Subcutaneous abdominal adipose tissue (tissue), 5 donors: ENCODE measurements at regions not wholly inside any gene's neighbourhood (a gene's known extent, or its start where the extent isn't known, plus 50 kb on each side); places are given as distances from the start of the nearest gene placed in this dataset.

Experiments used
- H3K27ac ChIP-seq: one replicate; pipeline ENCODE4 v1.7.0; 2013; ENCODE audit warnings: low read depth, mild to moderate bottlenecking, inconsistent platforms, low read length, moderate library complexity
- H3K27me3 ChIP-seq, 5 donors: one replicate each; pipeline ENCODE4 v1.7.0; 2013; ENCODE audit warnings: low read length in 5 of 5, inconsistent platforms in 1 of 5; ENCODE audit not compliant: control insufficient read depth in 5 of 5, insufficient read depth in 4 of 5
- H3K36me3 ChIP-seq, 5 donors: one replicate each; pipeline ENCODE4 v1.7.0; 2013; ENCODE audit warnings: low read length in 5 of 5; ENCODE audit not compliant: control insufficient read depth in 5 of 5, insufficient read depth in 5 of 5
- H3K4me1 ChIP-seq, 5 donors: one replicate each; pipeline ENCODE4 v1.7.0; 2013; ENCODE audit warnings: low read length in 5 of 5, mild to moderate bottlenecking in 3 of 5, moderate library complexity in 1 of 5; ENCODE audit not compliant: control insufficient read depth in 5 of 5, insufficient read depth in 5 of 5
- H3K4me3 ChIP-seq, 5 donors: one replicate each; pipeline ENCODE4 v1.7.0; 2013; ENCODE audit warnings: low read length in 5 of 5, low read depth in 1 of 5
- H3K9ac ChIP-seq, 5 donors: one replicate each; pipeline ENCODE4 v1.7.0; 2013; ENCODE audit warnings: low read length in 5 of 5, mild to moderate bottlenecking in 4 of 5, moderate library complexity in 3 of 5
- H3K9me3 ChIP-seq, 5 donors: one replicate each; pipeline ENCODE4 v1.7.0; 2013; ENCODE audit warnings: low read length in 5 of 5; ENCODE audit not compliant: control insufficient read depth in 5 of 5
- donor health status: healthy.
- donor health status: healthy.
- donor health status: healthy.
- donor health status: healthy.
- donor health status: healthy.

GRCh38 chr20:63092660-63093215, 86.0 kb upstream of the BHLHE23 start:
- Histone ChIP-seq H3K27ac (no peak overlapping the region), H3K36me3 (no peaks in the 10 kb centered on the region), H3K9ac (no peak overlapping the region), H3K9me3 (no peaks in the 10 kb centered on the region), H3K4me3 (no peak overlapping the region), H3K4me1 (no peaks in the 10 kb centered on the region), H3K27me3 (peaks cover 32 to 55% (median 46%) of the 10 kb centered on the region in 5 donors)

GRCh38 chr20:63091901-63092659, 85.3 kb upstream of the BHLHE23 start:
- Histone ChIP-seq H3K27ac (no peak overlapping the region), H3K4me1 (no peaks in the 10 kb centered on the region), H3K9me3 (no peaks in the 10 kb centered on the region), H3K9ac (no peak overlapping the region), H3K36me3 (no peaks in the 10 kb centered on the region), H3K4me3 (no peak overlapping the region), H3K27me3 (peaks cover 32 to 49% (median 44%) of the 10 kb centered on the region in 5 donors)

- Histone ChIP-seq H3K36me3 (no peaks in the 10 kb centered on the region), H3K27me3 (peaks cover 25 to 47% (median 41%) of the 10 kb centered on the region in 5 donors), H3K4me3 (no peak overlapping the region), H3K4me1 (no peaks in the 10 kb centered on the region), H3K9me3 (no peaks in the 10 kb centered on the region), H3K9ac (no peak overlapping the region), H3K27ac (no peak overlapping the region)
Measured at GRCh38 chr20:63090682-63091571, 84.2 kb upstream of the BHLHE23 start.

- H3K9ac ChIP-seq = no peak overlapping the region
- no peaks in the 10 kb centered on the region for H3K36me3 ChIP-seq
- H3K4me3 ChIP-seq = no peak overlapping the region
- H3K9me3 ChIP-seq = no peaks in the 10 kb centered on the region
- no peak overlapping the region for H3K27ac ChIP-seq
- H3K27me3 ChIP-seq = peaks cover 21 to 51% (median 44%) of the 10 kb centered on the region in 5 donors
- no peaks in the 10 kb centered on the region for H3K4me1 ChIP-seq
Measured at GRCh38 chr20:63090052-63090451, 83.3 kb upstream of the BHLHE23 start.

- H3K27me3 ChIP-seq = peaks cover 24 to 53% (median 38%) of the 10 kb centered on the region in 5 donors
- H3K27ac ChIP-seq = no peak overlapping the region
- H3K4me1 ChIP-seq = no peaks in the 10 kb centered on the region
- no peak overlapping the region for H3K4me3 ChIP-seq
- no peak overlapping the region for H3K9ac ChIP-seq
- no peaks in the 10 kb centered on the region for H3K36me3 ChIP-seq
- H3K9me3 ChIP-seq = no peaks in the 10 kb centered on the region
Measured at GRCh38 chr20:63089051-63089907, 82.5 kb upstream of the BHLHE23 start.

- H3K27ac ChIP-seq = no peak overlapping the region
- no peaks in the 10 kb centered on the region for H3K4me1 ChIP-seq
- no peaks in the 10 kb centered on the region for H3K36me3 ChIP-seq
- no peak overlapping the region for H3K4me3 ChIP-seq
- no peak overlapping the region for H3K9ac ChIP-seq
- H3K9me3 ChIP-seq = no peaks in the 10 kb centered on the region
- H3K27me3 ChIP-seq = peaks cover 26 to 57% (median 43%) of the 10 kb centered on the region in 5 donors
Measured at GRCh38 chr20:63087872-63088680, 81.3 kb upstream of the BHLHE23 start.

- no peak overlapping the region for H3K4me3 ChIP-seq
- H3K9ac ChIP-seq = no peak overlapping the region
- H3K27ac ChIP-seq = no peak overlapping the region
- H3K36me3 ChIP-seq = no peaks in the 10 kb centered on the region
- no peaks in the 10 kb centered on the region for H3K4me1 ChIP-seq
- H3K27me3 ChIP-seq = peaks cover 28 to 56% (median 39%) of the 10 kb centered on the region in 5 donors
- no peaks in the 10 kb centered on the region for H3K9me3 ChIP-seq
Measured at GRCh38 chr20:63087236-63087871, 80.6 kb upstream of the BHLHE23 start.

- Histone ChIP-seq H3K27me3 (peaks cover 28 to 59% (median 35%) of the 10 kb centered on the region in 5 donors), H3K9me3 (no peaks in the 10 kb centered on the region), H3K4me1 (no peaks in the 10 kb centered on the region), H3K36me3 (no peaks in the 10 kb centered on the region), H3K27ac (no peak overlapping the region), H3K9ac (no peak overlapping the region), H3K4me3 (no peak overlapping the region)
Measured at GRCh38 chr20:63086421-63087235, 79.9 kb upstream of the BHLHE23 start.
